NT2/D1 (cell line): ENCODE measurements at regions not wholly inside any gene's neighbourhood (a gene's known extent, or its start where the extent isn't known, plus 50 kb on each side); places are given as distances from the start of the nearest gene placed in this dataset.

Source experiments
- SUZ12 ChIP-seq: IDR thresholded peaks from 2 replicates; pipeline ENCODE4 v1.6.1; 2011; ENCODE audit not compliant: insufficient read length, insufficient read depth; ENCODE audit errors: extremely low read depth
- ZNF274 ChIP-seq: IDR thresholded peaks from 2 replicates; pipeline ENCODE4 v1.6.1; 2011; ENCODE audit warnings: mild to moderate bottlenecking, low read depth, low read length

DNA sequence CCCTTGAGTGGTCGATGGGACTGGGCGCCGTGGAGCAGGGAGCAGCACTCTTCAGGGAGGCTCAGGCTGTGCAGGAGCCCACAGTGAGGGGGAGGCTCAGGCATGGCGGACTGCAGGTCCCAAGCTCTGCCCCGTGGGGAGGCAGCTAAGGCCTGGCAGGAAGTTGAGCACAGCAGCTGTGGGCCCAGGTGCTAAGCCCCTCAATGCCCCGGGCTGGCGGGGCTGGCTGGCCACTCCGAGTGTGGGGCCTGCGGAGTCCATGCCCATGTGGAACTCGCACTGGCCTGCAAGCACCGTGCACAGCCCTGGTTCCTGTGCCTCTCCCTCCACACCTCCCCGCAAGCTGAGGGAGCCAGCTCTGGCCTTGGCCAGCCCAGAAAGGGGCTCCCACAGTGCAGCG, 948.4 kb upstream of the EYS start:
- TF ChIP-seq SUZ12 (no peak), ZNF274 (no peak)
